ENCODE measurements at regions not wholly inside any gene's neighbourhood (a gene's known extent, or its start where the extent isn't known, plus 50 kb on each side); places are given as distances from the start of the nearest gene placed in this dataset.

DNA sequence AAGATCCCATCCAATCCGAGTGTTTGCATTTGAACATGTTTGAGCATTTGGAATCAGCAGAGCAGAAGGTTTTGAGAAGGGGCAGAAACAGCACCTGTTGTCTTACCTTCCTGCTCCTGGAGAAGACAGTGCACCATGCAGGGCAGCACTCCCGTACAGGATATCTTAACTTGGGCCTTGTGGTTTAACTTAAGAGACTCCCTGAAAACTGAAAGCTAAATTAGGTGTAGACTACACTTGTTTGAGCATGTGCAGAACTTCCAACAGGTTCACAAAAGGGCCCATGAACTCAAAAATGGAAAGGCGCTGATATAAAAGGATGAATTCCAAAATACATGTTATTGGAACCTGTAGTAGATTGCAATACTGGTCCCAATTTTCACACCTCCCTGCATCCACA is 175.4 kb upstream of the PRICKLE2 start:
- ATAC-seq = no peak

More for the DNA sequence above, 175.4 kb upstream of the PRICKLE2 start:
- Histone ChIP-seq H3K9me2 (ENCODE audit: insufficient read depth) (no peaks in the 10 kb centered on the region), H3K4me1 (ENCODE audit: control insufficient read depth in 1 of 2, insufficient read depth in 2 of 2, low read length in 2 of 2) (no peaks in the 10 kb centered on the region), H3K27me3 (ENCODE audit: insufficient read depth, low read length) (peaks cover 15% of the 10 kb centered on the region), H2AFZ (ENCODE audit: low read depth, low read length, poor library complexity, severe bottlenecking) (no peak overlapping the region), H3K79me2 (ENCODE audit: insufficient read depth, low read length) (no peaks in the 10 kb centered on the region), H3K27ac (ENCODE audit: low read depth, low read length) (no peak overlapping the region), H4K20me1 (ENCODE audit: insufficient read depth) (no peaks in the 10 kb centered on the region), H3K9ac (ENCODE audit: low read length) (no peak overlapping the region), H3K4me3 (replicated peaks in 1 of 2; ENCODE audit: low read depth in 1 of 2, low read length in 2 of 2) (no peak overlapping the region), H3K36me3 (ENCODE audit: control insufficient read depth in 1 of 2, insufficient read depth in 2 of 2, low read length in 2 of 2) (no peaks in the 10 kb centered on the region), H3K9me3 (ENCODE audit: control insufficient read depth in 1 of 2, insufficient read depth in 1 of 2, low read depth in 1 of 2, low read length in 2 of 2) (no peaks in the 10 kb centered on the region), H3K4me2 (ENCODE audit: low read length) (no peak overlapping the region)
- ChIA-PET POLR2A (no interaction called here), RAD21 (ENCODE audit: low non-redundant PET in 1 of 2, low total read pairs in 2 of 2, uncharacterized antibody in 2 of 2, unreplicated experiment in 2 of 2) (no interaction called here), CTCF (no interaction called here)
- BruUV-seq (replicated peaks) = no TSS peak
- no peak for DNase-seq (ENCODE audit: low read depth, low spot score)
- intact Hi-C loops (cut with micrococcal nuclease) = no loop called here
- TF ChIP-seq, protein P1, sequence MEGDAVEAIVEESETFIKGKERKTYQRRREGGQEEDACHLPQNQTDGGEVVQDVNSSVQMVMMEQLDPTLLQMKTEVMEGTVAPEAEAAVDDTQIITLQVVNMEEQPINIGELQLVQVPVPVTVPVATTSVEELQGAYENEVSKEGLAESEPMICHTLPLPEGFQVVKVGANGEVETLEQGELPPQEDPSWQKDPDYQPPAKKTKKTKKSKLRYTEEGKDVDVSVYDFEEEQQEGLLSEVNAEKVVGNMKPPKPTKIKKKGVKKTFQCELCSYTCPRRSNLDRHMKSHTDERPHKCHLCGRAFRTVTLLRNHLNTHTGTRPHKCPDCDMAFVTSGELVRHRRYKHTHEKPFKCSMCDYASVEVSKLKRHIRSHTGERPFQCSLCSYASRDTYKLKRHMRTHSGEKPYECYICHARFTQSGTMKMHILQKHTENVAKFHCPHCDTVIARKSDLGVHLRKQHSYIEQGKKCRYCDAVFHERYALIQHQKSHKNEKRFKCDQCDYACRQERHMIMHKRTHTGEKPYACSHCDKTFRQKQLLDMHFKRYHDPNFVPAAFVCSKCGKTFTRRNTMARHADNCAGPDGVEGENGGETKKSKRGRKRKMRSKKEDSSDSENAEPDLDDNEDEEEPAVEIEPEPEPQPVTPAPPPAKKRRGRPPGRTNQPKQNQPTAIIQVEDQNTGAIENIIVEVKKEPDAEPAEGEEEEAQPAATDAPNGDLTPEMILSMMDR (IDR thresholded peaks at IDR 0.05 in 2 of 3, conservative IDR thresholded peaks at IDR 0.05 in 1 of 3; ENCODE audit: borderline replicate concordance in 1 of 3, insufficient read depth in 1 of 3, low read depth in 2 of 3, low read length in 2 of 3) = no peak
- TF ChIP-seq, protein P2, sequence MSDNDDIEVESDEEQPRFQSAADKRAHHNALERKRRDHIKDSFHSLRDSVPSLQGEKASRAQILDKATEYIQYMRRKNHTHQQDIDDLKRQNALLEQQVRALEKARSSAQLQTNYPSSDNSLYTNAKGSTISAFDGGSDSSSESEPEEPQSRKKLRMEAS (IDR thresholded peaks at IDR 0.05) = no peak
- TF ChIP-seq ZFX (IDR thresholded peaks at IDR 0.05) (no peak), EGR1 (IDR thresholded peaks at IDR 0.05; ENCODE audit: low read depth) (no peak), RAD21 (IDR thresholded peaks at IDR 0.05; ENCODE audit: low read depth) (no peak), SIN3A (IDR thresholded peaks at IDR 0.05; ENCODE audit: low read depth) (no peak), POLR2A (IDR thresholded peaks at IDR 0.05; ENCODE audit: borderline replicate concordance, extremely low read depth, insufficient read depth, insufficient read length) (no peak), EZH2phosphoT487 (IDR thresholded peaks at IDR 0.05; ENCODE audit: borderline replicate concordance) (no peak)
